GM21360 (cell line): ENCODE measurements at regions not wholly inside any gene's neighbourhood (a gene's known extent, or its start where the extent isn't known, plus 50 kb on each side); places are given as distances from the start of the nearest gene placed in this dataset.

Experiments used
- ATAC-seq: cut with Tn5 transposase; IDR thresholded peaks from one replicate; pipeline ENCODE4 v1.9.1; 2021; ENCODE audit warnings: mild to moderate bottlenecking, moderate library complexity; ENCODE audit not compliant: unreplicated experiment

DNA sequence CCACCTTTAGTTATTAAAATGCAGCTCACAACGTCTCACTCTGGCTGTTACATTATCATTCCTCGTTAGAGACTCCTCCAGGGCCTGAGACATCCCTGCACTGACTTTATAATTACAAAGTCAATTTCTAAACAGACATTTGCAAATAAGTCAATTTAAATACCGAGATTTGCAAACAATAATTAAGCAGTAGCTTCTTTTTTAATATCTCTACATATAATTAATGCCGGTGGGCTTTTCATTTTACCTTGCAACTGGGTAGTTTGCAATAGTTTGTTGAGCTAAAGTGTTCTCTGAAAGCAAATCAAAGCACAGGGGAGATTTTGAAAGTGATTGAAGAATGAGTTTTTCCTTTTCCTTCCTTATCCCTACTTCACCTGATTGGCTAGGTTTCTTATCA lies 154.4 kb downstream of the TLR4 start:
- no peak for ATAC-seq

DNA sequence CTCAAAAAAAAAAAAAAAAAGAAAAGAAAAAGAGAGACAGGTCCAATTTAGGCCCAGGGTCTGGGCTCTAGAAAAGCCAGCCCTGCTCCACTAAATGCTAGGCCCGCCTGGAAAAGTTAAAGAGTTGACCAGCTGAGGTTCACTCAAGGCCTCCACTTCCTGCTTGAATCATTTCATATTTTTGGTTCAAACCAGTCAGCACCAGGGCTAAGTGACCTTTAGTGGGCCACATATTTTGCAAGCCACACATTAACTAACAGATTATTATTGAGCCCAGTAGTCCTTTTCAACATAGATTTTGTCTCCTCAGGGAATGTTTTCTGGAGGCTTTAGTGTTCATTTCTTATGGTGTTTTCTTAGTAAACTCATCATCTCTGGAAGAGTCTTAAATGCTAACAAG lies 156.6 kb downstream of the TLR4 start:
- ATAC-seq = no peak

DNA sequence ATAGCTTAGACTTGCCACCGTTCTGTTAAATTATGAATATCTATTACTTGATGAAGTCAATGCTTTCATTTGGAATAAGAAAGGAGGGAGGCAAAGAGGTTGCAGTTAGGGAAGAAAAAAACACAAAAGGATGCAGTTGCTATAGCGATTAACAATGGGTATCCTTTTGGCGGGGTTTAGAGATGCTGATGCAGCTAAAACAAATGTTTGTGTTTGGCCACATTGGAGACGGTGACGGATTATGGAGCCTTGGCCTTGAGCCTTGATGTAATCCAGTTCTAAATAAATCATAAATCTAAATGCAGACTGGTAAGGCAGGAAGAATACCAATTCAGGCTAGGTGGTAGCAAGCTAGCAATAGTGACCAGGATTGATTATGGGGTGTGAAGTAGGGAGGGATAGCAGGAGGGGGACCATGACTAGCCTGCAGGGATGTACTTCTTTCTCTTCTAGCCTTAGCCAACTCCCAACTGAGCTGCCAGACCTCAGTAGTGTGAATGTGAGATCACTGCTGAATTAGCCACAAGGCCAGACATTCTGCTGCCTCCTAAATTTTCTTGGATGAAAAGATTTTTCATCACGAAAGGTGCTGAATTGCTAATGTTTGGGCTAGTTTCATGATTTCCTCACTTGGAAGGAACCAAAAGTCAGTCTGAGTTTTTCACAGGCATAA lies 160.3 kb downstream of the TLR4 start:
- ATAC-seq = no peak

- ATAC-seq = no peak
These were observed 164.4 kb downstream of the TLR4 start for GRCh38 chr9:117868594-117868993.

GRCh38 chr9:117869287-117869686 lies 165.1 kb downstream of the TLR4 start:
- ATAC-seq = no peak

- no peak for ATAC-seq
These were observed 165.5 kb downstream of the TLR4 start for GRCh38 chr9:117869712-117870111.

DNA sequence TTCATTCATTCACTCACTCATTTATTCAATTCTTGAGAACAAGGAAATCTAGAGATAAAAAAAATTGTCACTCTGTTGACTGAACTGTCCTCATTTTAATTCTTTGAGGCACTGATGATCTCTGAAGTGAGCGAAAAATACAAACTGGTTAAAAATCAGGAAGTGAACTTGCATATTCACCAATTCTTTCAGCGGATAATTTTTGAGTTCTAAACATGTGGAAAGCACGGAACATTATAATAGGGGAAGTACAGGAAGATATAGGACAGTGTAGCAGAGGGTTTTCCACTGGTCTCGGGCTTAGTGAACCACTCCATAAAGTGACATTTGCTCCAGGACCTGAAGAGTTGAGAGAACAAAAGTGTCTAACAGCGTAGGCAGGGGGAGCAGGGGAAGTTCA lies 169.5 kb downstream of the TLR4 start:
- no peak for ATAC-seq

DNA sequence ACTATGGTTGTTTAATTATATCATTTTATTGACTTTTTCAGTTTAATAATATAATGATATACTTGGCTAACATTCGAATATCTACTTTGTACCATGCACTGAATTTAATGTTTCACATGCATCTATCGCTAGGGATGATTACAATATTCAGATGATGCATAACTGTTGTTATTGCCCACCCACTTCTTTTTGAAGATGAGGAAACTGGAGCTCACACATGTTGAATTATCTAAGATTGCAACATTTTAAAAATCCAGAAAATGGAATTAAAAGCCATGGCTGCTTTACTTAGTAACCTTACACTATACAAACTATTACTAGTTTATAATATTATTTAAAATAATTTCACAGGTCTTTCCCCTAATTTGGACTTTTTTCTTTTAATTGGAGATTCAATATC lies 171.7 kb downstream of the TLR4 start:
- ATAC-seq = no peak

DNA sequence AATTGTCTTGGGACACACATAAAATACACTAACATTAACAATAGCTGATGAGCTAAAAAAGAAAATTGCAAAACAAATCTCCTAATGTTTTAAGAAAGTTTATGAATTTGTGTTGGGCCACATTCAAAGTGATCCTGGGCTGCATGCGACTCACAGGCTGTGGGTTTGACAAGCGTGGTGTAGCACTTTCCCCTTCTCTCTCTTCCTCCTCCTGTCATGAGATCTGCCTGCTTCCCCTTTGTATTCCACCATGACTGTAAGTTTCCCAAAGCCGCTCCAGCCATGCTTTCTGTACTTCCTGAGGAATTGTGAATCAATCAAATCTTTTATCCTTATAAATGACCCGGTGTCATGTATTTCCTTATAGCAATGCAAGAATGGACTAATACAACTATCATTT lies 178.0 kb downstream of the TLR4 start:
- ATAC-seq = no peak

DNA sequence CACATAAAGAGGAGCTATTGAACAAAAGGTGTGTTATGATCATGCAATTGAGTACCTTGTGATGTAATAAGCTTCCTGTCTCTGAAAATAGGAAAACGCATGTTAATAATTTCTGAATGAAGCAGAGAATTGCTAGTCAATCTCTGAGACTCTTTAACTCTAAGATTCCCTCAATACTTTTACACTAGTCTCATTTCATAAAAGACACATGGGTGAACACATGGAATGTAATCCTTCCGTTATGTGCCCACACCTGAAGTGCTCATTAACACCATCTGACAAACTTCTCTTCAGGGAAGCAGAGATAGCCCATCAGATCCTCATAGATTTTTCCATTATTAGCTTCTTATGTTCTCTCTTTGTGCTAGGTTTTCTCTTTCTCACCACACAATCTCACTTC lies 182.4 kb downstream of the TLR4 start:
- no peak for ATAC-seq

DNA sequence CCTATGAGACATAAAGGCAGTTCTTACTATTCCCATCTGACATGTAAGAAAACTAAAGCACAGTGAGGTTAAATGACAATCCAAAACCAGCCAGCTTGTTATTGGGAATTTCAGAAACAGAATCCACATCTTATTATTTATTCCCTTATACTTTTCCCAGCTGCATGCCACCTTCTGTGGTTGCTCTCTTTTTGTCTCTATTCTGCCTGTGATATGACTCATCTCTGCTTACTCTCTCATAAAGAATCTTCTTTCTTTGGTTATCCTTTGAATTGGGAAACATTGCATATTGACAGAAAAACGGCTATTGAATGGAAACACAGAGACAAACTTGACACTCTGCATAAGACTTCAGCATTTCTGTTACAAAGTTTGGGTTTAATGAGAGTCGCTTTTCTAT lies 183.2 kb downstream of the TLR4 start:
- no peak for ATAC-seq

- no peak for ATAC-seq
These were observed 183.7 kb downstream of the TLR4 start for GRCh38 chr9:117887941-117888340.

DNA sequence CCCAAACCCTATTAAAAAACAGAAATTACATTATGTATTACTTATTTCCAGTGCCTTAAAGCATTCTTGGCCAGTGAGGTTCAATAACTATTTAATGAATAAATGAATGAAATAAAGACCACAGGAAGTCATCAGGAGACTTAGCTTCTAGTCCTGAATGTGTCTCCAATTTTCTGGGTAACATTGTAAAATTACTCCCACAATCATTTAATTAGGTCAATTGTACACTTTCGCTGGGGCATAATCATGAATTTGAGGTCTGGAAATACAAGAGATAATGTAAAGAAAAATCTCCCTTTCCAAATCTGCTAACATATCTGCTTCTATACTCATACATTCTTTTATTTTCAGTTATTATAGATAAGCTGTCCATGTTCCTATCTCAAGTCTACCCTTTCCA lies 199.2 kb downstream of the TLR4 start:
- no peak for ATAC-seq

- ATAC-seq = no peak
These were observed 202.6 kb downstream of the TLR4 start for GRCh38 chr9:117906763-117907162.

DNA sequence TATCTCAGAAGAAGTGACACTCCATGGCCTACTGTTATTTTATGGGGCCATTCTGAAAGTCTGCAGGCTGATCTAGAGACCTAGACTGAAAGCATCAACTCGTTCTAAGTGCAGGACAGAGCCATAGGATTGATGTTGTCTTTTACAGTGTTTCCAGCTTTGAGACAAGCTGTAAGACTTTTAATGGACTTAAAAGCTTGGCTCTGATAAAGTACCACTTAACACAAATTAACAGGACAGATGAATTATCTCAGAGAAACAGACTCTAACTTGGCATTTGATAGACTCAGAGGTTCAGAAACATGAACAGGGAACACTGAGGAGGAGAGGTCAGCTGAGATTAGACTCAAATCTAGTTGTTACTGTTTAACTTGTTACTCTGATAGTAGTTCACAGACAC lies 203.2 kb downstream of the TLR4 start:
- ATAC-seq = no peak

DNA sequence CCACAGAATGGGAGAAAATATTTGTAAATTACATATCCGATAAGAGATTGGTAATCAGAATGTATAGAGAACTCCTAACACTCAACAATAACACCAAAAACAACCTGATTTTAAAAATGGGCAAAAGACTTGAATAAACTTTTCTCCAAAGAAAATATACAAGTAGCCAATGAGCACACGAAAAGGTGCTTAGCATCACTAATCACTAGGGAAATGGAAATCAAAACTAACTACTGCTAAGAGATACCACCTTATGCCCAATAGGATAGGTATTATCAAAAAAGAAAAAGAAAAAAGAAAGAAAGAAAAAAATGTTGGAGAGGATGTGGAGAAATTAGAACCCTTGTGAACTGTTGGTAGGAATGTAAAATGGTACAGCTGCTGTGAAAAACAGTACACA lies 212.1 kb downstream of the TLR4 start:
- ATAC-seq = no peak

- no peak for ATAC-seq
These were observed 213.7 kb downstream of the TLR4 start for GRCh38 chr9:117917873-117918272.

- no peak for ATAC-seq
These were observed 215.3 kb downstream of the TLR4 start for GRCh38 chr9:117919538-117919937.

- ATAC-seq = no peak
These were observed 221.9 kb downstream of the TLR4 start for GRCh38 chr9:117926031-117926658.

DNA sequence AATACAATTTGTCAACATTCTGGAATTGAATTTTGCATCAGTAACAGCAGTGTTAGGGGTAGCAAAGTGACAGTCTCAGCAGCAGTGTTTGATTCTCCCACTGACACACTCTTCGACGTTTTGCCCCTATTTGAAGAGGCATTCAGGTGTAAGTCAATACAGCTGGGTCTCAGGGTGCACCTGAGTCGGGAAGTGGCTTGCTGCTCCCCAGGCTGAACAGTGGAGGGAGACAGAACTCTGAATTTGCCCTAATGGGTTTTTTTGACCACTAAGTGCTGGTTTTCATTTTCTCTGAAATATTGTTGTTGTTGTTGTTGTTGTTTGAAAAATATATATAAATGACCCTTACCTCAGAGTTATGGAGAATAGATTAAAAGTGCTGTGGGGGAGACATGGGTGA lies 223.2 kb downstream of the TLR4 start:
- no peak for ATAC-seq

- no peak for ATAC-seq
These were observed 225.7 kb downstream of the TLR4 start for GRCh38 chr9:117929868-117930267.

DNA sequence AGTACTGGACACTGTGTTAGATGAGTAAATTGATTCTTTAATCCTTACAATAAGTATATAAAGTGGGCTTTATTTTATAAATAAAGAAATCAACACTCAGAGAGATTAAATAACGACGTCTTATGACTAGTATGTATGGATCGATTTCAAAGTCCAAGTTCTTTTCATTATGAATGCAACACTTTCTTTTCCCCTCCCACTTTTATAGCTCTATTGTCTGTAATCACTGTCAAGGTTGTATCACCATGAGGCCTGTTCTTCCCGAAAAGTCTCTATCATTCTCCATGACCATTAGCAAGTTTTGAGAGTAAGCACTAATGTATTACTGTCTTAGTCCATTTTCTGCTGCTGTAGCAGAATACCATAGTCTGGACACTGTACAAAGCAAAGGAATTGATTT lies 228.4 kb downstream of the TLR4 start:
- ATAC-seq = no peak
